ENCODE measurements at regions not wholly inside any gene's neighbourhood (a gene's known extent, or its start where the extent isn't known, plus 50 kb on each side); places are given as distances from the start of the nearest gene placed in this dataset.

DNA sequence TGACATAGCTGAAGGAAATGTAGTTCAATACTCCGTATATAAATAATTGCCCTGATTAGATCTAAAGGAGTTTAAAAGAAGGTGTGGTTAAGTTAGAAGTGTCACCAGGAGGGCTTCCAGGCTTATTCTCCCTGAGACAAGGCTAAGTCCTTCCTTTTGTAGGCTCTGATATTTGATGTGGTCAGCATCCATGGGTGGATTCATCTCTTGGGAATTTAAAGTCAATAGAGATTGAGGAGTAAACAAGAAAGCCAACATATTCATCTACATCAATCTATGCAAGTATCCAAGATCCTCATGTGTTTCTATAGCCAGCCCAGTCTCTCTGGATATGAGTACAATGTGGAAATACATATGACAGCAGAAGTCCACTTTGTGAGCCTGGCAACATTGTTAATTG lies 76.8 kb downstream of the KCTD12 start (continued):
- TF ChIP-seq, protein P1, sequence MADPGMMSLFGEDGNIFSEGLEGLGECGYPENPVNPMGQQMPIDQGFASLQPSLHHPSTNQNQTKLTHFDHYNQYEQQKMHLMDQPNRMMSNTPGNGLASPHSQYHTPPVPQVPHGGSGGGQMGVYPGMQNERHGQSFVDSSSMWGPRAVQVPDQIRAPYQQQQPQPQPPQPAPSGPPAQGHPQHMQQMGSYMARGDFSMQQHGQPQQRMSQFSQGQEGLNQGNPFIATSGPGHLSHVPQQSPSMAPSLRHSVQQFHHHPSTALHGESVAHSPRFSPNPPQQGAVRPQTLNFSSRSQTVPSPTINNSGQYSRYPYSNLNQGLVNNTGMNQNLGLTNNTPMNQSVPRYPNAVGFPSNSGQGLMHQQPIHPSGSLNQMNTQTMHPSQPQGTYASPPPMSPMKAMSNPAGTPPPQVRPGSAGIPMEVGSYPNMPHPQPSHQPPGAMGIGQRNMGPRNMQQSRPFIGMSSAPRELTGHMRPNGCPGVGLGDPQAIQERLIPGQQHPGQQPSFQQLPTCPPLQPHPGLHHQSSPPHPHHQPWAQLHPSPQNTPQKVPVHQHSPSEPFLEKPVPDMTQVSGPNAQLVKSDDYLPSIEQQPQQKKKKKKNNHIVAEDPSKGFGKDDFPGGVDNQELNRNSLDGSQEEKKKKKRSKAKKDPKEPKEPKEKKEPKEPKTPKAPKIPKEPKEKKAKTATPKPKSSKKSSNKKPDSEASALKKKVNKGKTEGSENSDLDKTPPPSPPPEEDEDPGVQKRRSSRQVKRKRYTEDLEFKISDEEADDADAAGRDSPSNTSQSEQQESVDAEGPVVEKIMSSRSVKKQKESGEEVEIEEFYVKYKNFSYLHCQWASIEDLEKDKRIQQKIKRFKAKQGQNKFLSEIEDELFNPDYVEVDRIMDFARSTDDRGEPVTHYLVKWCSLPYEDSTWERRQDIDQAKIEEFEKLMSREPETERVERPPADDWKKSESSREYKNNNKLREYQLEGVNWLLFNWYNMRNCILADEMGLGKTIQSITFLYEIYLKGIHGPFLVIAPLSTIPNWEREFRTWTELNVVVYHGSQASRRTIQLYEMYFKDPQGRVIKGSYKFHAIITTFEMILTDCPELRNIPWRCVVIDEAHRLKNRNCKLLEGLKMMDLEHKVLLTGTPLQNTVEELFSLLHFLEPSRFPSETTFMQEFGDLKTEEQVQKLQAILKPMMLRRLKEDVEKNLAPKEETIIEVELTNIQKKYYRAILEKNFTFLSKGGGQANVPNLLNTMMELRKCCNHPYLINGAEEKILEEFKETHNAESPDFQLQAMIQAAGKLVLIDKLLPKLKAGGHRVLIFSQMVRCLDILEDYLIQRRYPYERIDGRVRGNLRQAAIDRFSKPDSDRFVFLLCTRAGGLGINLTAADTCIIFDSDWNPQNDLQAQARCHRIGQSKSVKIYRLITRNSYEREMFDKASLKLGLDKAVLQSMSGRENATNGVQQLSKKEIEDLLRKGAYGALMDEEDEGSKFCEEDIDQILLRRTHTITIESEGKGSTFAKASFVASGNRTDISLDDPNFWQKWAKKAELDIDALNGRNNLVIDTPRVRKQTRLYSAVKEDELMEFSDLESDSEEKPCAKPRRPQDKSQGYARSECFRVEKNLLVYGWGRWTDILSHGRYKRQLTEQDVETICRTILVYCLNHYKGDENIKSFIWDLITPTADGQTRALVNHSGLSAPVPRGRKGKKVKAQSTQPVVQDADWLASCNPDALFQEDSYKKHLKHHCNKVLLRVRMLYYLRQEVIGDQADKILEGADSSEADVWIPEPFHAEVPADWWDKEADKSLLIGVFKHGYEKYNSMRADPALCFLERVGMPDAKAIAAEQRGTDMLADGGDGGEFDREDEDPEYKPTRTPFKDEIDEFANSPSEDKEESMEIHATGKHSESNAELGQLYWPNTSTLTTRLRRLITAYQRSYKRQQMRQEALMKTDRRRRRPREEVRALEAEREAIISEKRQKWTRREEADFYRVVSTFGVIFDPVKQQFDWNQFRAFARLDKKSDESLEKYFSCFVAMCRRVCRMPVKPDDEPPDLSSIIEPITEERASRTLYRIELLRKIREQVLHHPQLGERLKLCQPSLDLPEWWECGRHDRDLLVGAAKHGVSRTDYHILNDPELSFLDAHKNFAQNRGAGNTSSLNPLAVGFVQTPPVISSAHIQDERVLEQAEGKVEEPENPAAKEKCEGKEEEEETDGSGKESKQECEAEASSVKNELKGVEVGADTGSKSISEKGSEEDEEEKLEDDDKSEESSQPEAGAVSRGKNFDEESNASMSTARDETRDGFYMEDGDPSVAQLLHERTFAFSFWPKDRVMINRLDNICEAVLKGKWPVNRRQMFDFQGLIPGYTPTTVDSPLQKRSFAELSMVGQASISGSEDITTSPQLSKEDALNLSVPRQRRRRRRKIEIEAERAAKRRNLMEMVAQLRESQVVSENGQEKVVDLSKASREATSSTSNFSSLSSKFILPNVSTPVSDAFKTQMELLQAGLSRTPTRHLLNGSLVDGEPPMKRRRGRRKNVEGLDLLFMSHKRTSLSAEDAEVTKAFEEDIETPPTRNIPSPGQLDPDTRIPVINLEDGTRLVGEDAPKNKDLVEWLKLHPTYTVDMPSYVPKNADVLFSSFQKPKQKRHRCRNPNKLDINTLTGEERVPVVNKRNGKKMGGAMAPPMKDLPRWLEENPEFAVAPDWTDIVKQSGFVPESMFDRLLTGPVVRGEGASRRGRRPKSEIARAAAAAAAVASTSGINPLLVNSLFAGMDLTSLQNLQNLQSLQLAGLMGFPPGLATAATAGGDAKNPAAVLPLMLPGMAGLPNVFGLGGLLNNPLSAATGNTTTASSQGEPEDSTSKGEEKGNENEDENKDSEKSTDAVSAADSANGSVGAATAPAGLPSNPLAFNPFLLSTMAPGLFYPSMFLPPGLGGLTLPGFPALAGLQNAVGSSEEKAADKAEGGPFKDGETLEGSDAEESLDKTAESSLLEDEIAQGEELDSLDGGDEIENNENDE (IDR thresholded peaks at IDR 0.05; ENCODE audit: insufficient replicate concordance, low read length), result no peak
- TF ChIP-seq YY1 (IDR thresholded peaks at IDR 0.05; ENCODE audit: low read depth, low read length) (no peak), ZNF274 (IDR thresholded peaks at IDR 0.05; ENCODE audit: borderline replicate concordance, extremely low read depth, low read length) (no peak), NRF1 (IDR thresholded peaks at IDR 0.05; ENCODE audit: low read depth, low read length) (no peak)

Measured in H1 (cell line).